GM12892 (cell line): ENCODE measurements at regions not wholly inside any gene's neighbourhood (a gene's known extent, or its start where the extent isn't known, plus 50 kb on each side); places are given as distances from the start of the nearest gene placed in this dataset.
"Not testable (repeated sequence)": the region's sequence is repeated elsewhere in the genome, so short reads cannot be mapped to it uniquely, and the experiment has no call there.

Experiments
- POLR2A ChIP-seq: IDR thresholded peaks from 2 replicates; pipeline ENCODE4 v1.6.1; 2011; ENCODE audit warnings: low read depth, low read length, control low read depth
- POLR2AphosphoS5 ChIP-seq: IDR thresholded peaks from 2 replicates; pipeline ENCODE4 v1.6.1; 2011; ENCODE audit warnings: low read depth, low read length, control low read depth

DNA sequence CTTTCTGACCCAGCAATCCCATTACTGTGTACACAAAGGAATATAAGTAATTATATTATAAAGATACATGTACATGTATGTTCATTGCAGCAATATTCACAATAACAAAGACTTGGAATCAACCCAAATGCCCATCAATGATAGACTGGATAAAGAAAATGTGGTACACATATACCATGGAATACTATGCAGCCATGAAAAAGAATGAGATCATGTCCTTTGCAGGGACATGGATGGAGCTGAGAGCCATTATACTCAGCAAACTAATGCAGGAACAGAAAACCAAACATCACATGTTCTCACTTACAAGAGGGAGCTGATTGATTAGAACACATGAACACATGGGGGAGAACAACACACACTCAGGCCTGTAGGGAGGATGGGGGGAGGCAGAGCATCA, 286.1 kb downstream of the SOCS6 start:
- not testable (repeated sequence) for TF ChIP-seq POLR2A, POLR2AphosphoS5
